HT-29 (cell line): ENCODE measurements at regions not wholly inside any gene's neighbourhood (a gene's known extent, or its start where the extent isn't known, plus 50 kb on each side); places are given as distances from the start of the nearest gene placed in this dataset.
"Not testable (repeated sequence)": the region's sequence is repeated elsewhere in the genome, so short reads cannot be mapped to it uniquely, and the experiment has no call there.

Experiments used
- DNase-seq: peaks from one replicate; pipeline ENCODE4 v3.0.0-alpha.2; 2015; ENCODE audit warnings: low spot score

GRCh38 chr22:44650806-44651205, 51.2 kb upstream of the PRR5 start:
- no peak for DNase-seq

- no peak for DNase-seq
These were observed 53.0 kb upstream of the PRR5 start for GRCh38 chr22:44648821-44649565.

GRCh38 chr22:44648085-44648820, 53.8 kb upstream of the PRR5 start:
- DNase-seq = no peak

GRCh38 chr22:44647141-44647540, 54.9 kb upstream of the PRR5 start:
- DNase-seq = no peak

- DNase-seq = no peak
These were observed 55.3 kb upstream of the PRR5 start for GRCh38 chr22:44646668-44647067.

GRCh38 chr22:44646141-44646540, 55.9 kb upstream of the PRR5 start:
- no peak for DNase-seq

GRCh38 chr22:44645531-44645930, 56.5 kb upstream of the PRR5 start:
- no peak for DNase-seq

GRCh38 chr22:44645083-44645482, 56.9 kb upstream of the PRR5 start:
- DNase-seq = no peak

GRCh38 chr22:44643526-44644101, 58.4 kb upstream of the PRR5 start:
- not testable (repeated sequence) for DNase-seq

- no peak for DNase-seq
These were observed 59.8 kb upstream of the PRR5 start for GRCh38 chr22:44642096-44642644.

- DNase-seq = no peak
These were observed 61.3 kb upstream of the PRR5 start for GRCh38 chr22:44640618-44641155.

- no peak for DNase-seq
These were observed 62.0 kb upstream of the PRR5 start for GRCh38 chr22:44639891-44640617.

GRCh38 chr22:44638971-44639760, 62.8 kb upstream of the PRR5 start:
- DNase-seq = no peak

GRCh38 chr22:44636502-44637206, 65.3 kb upstream of the PRR5 start:
- DNase-seq = not testable (repeated sequence)

- not testable (repeated sequence) for DNase-seq
These were observed 66.4 kb upstream of the PRR5 start for GRCh38 chr22:44635567-44635966.

- no peak for DNase-seq
These were observed 67.3 kb upstream of the PRR5 start for GRCh38 chr22:44634426-44635321.

- no peak for DNase-seq
These were observed 68.4 kb upstream of the PRR5 start for GRCh38 chr22:44633647-44634046.

- no peak for DNase-seq
These were observed 69.2 kb upstream of the PRR5 start for GRCh38 chr22:44632541-44633396.
